ENCODE measurements at regions not wholly inside any gene's neighbourhood (a gene's known extent, or its start where the extent isn't known, plus 50 kb on each side); places are given as distances from the start of the nearest gene placed in this dataset.
"Not testable (repeated sequence)": the region's sequence is repeated elsewhere in the genome, so short reads cannot be mapped to it uniquely, and the experiment has no call there.

GRCh38 chr7:109635374-109635773, 1065.7 kb downstream of the DNAJB9 start:
- intact Hi-C loops (cut with DNase I, micrococcal nuclease) = no loop called here
- H3K4me1 Mint-ChIP-seq = no peaks in the 10 kb centered on the region
- ChIA-PET CTCF (no interaction called here), POLR2A (no interaction called here)
- no peaks in the 10 kb centered on the region for H3K27me3 Mint-ChIP-seq
- ATAC-seq = no peak
- no peak overlapping the region for H3K27ac Mint-ChIP-seq
- no peak overlapping the region for H3K4me3 Mint-ChIP-seq
- DNase-seq = no peak
- no peaks in the 10 kb centered on the region for H3K36me3 Mint-ChIP-seq (ENCODE audit: low read depth)
- peaks cover 9% of the 10 kb centered on the region for H3K9me3 Mint-ChIP-seq (ENCODE audit: low read depth)

DNA sequence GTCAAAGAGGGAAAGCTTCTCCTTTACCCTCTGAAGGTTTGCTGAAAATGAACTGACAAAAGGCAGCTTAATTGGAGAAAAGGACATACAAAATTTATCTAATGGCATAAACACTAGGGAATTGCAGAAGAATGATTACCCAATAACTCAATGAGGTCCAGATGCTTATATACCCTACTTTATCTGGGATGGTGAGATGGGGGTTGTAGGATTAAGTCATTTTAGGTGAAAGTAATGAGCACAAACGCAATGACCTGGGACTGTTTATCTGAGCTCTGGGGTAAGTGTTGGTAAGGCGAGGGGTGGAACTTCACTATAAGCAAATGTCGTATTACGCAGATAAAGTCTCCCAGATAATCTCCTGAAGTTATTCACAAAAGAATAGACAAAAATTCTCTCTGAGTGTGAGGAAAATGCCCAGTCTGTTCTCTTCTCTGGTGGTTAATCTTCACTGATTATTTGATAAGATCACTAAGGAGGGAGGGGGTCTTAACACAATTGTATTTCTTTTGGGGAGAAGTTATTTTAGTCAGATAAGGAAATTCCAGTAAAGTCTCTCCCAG, 1067.8 kb downstream of the DNAJB9 start:
- DNase-seq (no peak), ATAC-seq (no peak)
- Mint-ChIP-seq H3K4me1 (no peaks in the 10 kb centered on the region), H3K27ac (no peak overlapping the region), H3K27me3 (no peaks in the 10 kb centered on the region), H3K36me3 (ENCODE audit: low read depth) (no peaks in the 10 kb centered on the region), H3K9me3 (ENCODE audit: low read depth) (peaks cover 4% of the 10 kb centered on the region), H3K4me3 (no peak overlapping the region)
- ChIA-PET POLR2A (no interaction called here), CTCF (no interaction called here)
- intact Hi-C loops (cut with DNase I, micrococcal nuclease) = no loop called here

- ChIA-PET CTCF (no interaction called here), POLR2A (no interaction called here)
- Mint-ChIP-seq H3K9me3 (ENCODE audit: low read depth) (no peaks in the 10 kb centered on the region), H3K4me3 (no peak overlapping the region), H3K36me3 (ENCODE audit: low read depth) (no peaks in the 10 kb centered on the region), H3K4me1 (no peaks in the 10 kb centered on the region), H3K27me3 (no peaks in the 10 kb centered on the region), H3K27ac (no peak overlapping the region)
- intact Hi-C loops (cut with DNase I, micrococcal nuclease) = no loop called here
- no peak for DNase-seq
- no peak for ATAC-seq
These were observed 1068.6 kb downstream of the DNAJB9 start for GRCh38 chr7:109638321-109638720.

DNA sequence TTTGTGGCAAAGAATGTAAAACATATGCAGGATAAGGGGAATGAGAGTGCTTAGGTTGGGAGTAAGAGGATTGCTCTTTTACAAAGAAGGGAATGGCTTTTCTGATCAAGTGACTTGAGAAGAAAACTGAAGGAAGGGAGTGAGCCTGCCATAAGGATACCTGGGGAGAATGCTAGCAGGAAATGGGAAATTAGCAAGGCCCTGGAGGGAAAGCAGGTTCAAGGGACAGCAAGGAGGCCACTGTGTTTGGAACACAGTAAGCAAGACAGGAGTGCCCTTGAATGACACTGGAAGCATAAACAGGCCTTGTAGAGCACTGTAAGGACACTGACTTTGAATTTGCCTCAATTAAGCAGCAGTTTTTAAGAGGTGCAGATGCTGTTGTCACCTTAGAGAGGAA, 1069.9 kb downstream of the DNAJB9 start:
- no peak for ATAC-seq
- DNase-seq = no peak
- H3K4me3 Mint-ChIP-seq = no peak overlapping the region
- H3K36me3 Mint-ChIP-seq (ENCODE audit: low read depth) = no peaks in the 10 kb centered on the region
- POLR2A ChIA-PET = no interaction called here
- no peaks in the 10 kb centered on the region for H3K9me3 Mint-ChIP-seq (ENCODE audit: low read depth)
- no peaks in the 10 kb centered on the region for H3K4me1 Mint-ChIP-seq
- CTCF ChIA-PET = no interaction called here
- intact Hi-C loops (cut with DNase I, micrococcal nuclease) = no loop called here
- H3K27ac Mint-ChIP-seq = no peak overlapping the region
- H3K27me3 Mint-ChIP-seq = no peaks in the 10 kb centered on the region

DNA sequence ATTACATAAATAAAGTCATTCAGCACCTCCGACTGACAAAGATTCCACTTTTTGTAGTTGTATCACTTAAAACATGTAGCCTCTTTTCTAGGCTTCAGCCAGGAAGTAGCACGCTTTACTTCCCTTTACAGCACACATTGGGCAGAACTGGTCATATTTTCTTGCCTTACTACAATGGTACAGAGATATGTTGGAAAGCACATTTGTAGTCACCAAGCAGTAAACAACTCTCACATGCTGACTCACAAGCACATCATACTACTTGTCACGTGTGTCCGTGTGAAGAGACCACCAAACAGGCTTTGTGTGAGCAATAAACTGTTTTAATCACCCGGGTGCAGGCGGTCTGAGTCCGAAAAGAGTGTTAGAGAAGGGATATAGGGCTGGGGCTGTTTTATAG, 1071.8 kb downstream of the DNAJB9 start:
- no peak for ATAC-seq
- DNase-seq = no peak
- ChIA-PET CTCF (no interaction called here), POLR2A (no interaction called here)
- H3K27me3 Mint-ChIP-seq = no peaks in the 10 kb centered on the region
- H3K4me1 Mint-ChIP-seq = no peaks in the 10 kb centered on the region
- no peak overlapping the region for H3K4me3 Mint-ChIP-seq
- H3K36me3 Mint-ChIP-seq (ENCODE audit: low read depth) = no peaks in the 10 kb centered on the region
- H3K9me3 Mint-ChIP-seq (ENCODE audit: low read depth) = peaks cover 2% of the 10 kb centered on the region
- intact Hi-C loops (cut with DNase I, micrococcal nuclease) = no loop called here
- no peak overlapping the region for H3K27ac Mint-ChIP-seq

DNA sequence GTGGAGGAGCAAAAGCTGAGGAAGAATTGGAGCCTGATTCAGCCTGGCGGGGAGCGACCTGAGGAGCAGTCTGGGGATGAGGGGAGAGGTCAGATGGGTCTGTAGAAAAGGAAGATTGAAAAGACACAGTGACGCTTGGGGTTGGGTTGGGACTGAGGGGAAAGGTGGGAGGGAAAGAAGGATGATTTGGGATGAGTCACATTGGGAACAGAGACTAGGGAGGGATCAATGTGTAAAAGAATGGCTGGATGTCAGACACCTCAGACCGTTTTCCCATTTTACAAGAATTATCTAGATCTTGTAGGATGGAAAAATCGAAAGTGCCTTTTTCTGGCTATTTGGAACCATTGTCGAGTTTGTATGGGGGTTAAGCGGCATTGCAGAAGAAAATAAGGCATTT, 1076.5 kb downstream of the DNAJB9 start:
- Mint-ChIP-seq H3K4me1 (no peaks in the 10 kb centered on the region), H3K36me3 (ENCODE audit: low read depth) (no peaks in the 10 kb centered on the region), H3K4me3 (no peak overlapping the region), H3K27me3 (no peaks in the 10 kb centered on the region), H3K27ac (no peak overlapping the region), H3K9me3 (ENCODE audit: low read depth) (peaks cover 4% of the 10 kb centered on the region)
- intact Hi-C loops (cut with DNase I, micrococcal nuclease) = no loop called here
- ATAC-seq = no peak
- ChIA-PET CTCF (no interaction called here), POLR2A (no interaction called here)
- no peak for DNase-seq

GRCh38 chr7:109646594-109646993, 1076.9 kb downstream of the DNAJB9 start:
- H3K4me1 Mint-ChIP-seq; H3K36me3 Mint-ChIP-seq (ENCODE audit: low read depth); H3K4me3 Mint-ChIP-seq; intact Hi-C loops (cut with DNase I, micrococcal nuclease); H3K9me3 Mint-ChIP-seq (ENCODE audit: low read depth); POLR2A ChIA-PET; DNase-seq; ATAC-seq; CTCF ChIA-PET; H3K27ac Mint-ChIP-seq; H3K27me3 Mint-ChIP-seq: not testable (repeated sequence)

DNA sequence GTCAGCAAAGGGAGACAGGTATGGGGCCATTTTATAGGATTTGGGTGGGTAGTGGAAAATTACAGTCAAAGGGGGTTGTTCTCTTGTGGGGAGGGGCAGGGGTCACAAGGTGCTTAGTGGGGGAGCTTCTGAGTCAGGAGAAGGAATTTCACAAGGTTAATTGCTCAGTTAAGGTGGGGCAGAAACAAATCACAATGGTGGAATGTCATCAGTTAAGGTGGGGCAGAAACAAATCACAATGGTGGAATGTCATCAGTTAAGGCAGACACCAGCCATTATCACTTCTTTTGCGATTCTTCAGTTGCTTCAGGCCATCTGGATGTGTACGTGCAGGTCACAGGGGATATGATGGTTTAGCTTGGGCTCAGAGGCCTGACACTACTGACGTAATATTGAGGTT, 1077.6 kb downstream of the DNAJB9 start:
- H3K9me3 Mint-ChIP-seq (ENCODE audit: low read depth); POLR2A ChIA-PET; ATAC-seq; H3K27ac Mint-ChIP-seq; H3K27me3 Mint-ChIP-seq; H3K4me1 Mint-ChIP-seq; H3K36me3 Mint-ChIP-seq (ENCODE audit: low read depth); DNase-seq; intact Hi-C loops (cut with DNase I, micrococcal nuclease); H3K4me3 Mint-ChIP-seq; CTCF ChIA-PET: not testable (repeated sequence)

- ATAC-seq = no peak
- no peaks in the 10 kb centered on the region for H3K27me3 Mint-ChIP-seq
These were observed 1089.6 kb downstream of the DNAJB9 start for GRCh38 chr7:109659261-109659660.

GRCh38 chr7:109660401-109660800, 1090.7 kb downstream of the DNAJB9 start:
- no peaks in the 10 kb centered on the region for H3K4me1 Mint-ChIP-seq
- no peaks in the 10 kb centered on the region for H3K36me3 Mint-ChIP-seq (ENCODE audit: low read depth)
- intact Hi-C loops (cut with DNase I, micrococcal nuclease) = no loop called here
- ATAC-seq (no peak), DNase-seq (no peak)
- no peaks in the 10 kb centered on the region for H3K27me3 Mint-ChIP-seq
- H3K27ac Mint-ChIP-seq = no peak overlapping the region
- ChIA-PET CTCF (no interaction called here), POLR2A (no interaction called here)
- no peak overlapping the region for H3K4me3 Mint-ChIP-seq
- H3K9me3 Mint-ChIP-seq (ENCODE audit: low read depth) = no peaks in the 10 kb centered on the region

More at GRCh38 chr7:109659261-109659660, 1089.6 kb downstream of the DNAJB9 start:
- DNase-seq = no peak
- ChIA-PET POLR2A (no interaction called here), CTCF (no interaction called here)
- H3K4me1 Mint-ChIP-seq = no peaks in the 10 kb centered on the region
- no peaks in the 10 kb centered on the region for H3K9me3 Mint-ChIP-seq (ENCODE audit: low read depth)
- intact Hi-C loops (cut with DNase I, micrococcal nuclease) = no loop called here
- H3K4me3 Mint-ChIP-seq = no peak overlapping the region
- no peaks in the 10 kb centered on the region for H3K36me3 Mint-ChIP-seq (ENCODE audit: low read depth)
- no peak overlapping the region for H3K27ac Mint-ChIP-seq

DNA sequence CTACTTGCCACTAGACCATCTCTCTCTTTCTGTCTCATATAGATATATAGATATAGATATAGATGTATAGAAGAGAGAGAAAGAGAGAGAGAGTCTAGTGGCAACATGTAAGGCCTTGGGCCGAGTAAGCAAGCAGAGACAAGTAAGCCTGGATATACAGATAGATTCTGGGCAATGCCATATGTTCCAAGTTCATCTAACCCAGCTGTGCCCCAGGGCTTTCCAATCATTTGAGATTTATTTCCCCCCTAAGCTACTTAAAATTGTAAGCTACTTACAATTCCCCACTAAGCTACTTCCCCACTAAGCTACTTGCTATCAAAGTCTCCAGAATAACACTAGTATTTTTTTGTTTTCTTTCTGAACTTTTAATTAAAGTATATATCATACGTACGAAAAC, 1094.1 kb downstream of the DNAJB9 start:
- CTCF ChIA-PET = interaction anchor here (0.7 kb wide), 1 partner anchor 78 kb away, joined by 3 read pairs; no protein-coding TSS in a partner anchor

DNA sequence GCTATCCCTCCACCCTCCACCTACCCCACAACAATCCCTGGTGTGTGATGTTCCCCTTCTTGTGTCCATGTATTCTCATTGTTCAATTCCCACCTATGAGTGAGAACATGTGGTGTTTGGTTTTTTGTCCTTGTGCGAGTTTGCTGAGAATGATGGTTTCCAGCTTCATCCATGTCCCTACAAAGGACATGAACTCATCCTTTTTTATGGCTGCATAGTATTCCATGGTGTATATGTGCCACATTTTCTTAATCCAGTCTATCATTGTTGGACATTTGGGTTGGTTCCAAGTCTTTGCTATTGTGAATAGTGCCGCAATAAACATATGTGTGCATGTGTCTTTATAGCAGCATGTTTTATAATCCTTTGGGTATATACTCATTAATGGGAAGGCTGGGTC, 1117.6 kb downstream of the DNAJB9 start:
- DNase-seq; H3K9me3 Mint-ChIP-seq (ENCODE audit: low read depth); POLR2A ChIA-PET; H3K36me3 Mint-ChIP-seq (ENCODE audit: low read depth); CTCF ChIA-PET; H3K4me3 Mint-ChIP-seq; ATAC-seq; H3K27me3 Mint-ChIP-seq; intact Hi-C loops (cut with DNase I, micrococcal nuclease); H3K4me1 Mint-ChIP-seq; H3K27ac Mint-ChIP-seq: not testable (repeated sequence)

More for the DNA sequence above, 1094.1 kb downstream of the DNAJB9 start:
- Mint-ChIP-seq H3K9me3 (ENCODE audit: low read depth) (no peaks in the 10 kb centered on the region), H3K36me3 (ENCODE audit: low read depth) (no peaks in the 10 kb centered on the region), H3K27ac (no peak overlapping the region), H3K27me3 (no peaks in the 10 kb centered on the region), H3K4me3 (no peak overlapping the region), H3K4me1 (no peaks in the 10 kb centered on the region)
- POLR2A ChIA-PET = no interaction called here
- intact Hi-C loops (cut with DNase I, micrococcal nuclease) = no loop called here
- ATAC-seq = no peak
- DNase-seq = no peak

- ATAC-seq; CTCF ChIA-PET; H3K36me3 Mint-ChIP-seq (ENCODE audit: low read depth); POLR2A ChIA-PET; H3K9me3 Mint-ChIP-seq (ENCODE audit: low read depth); DNase-seq; H3K4me1 Mint-ChIP-seq; H3K27ac Mint-ChIP-seq; intact Hi-C loops (cut with DNase I, micrococcal nuclease); H3K4me3 Mint-ChIP-seq; H3K27me3 Mint-ChIP-seq: not testable (repeated sequence)
These were observed 1122.9 kb downstream of the DNAJB9 start for GRCh38 chr7:109692613-109693012.
